IMR-90 (cell line): ENCODE measurements at regions not wholly inside any gene's neighbourhood (a gene's known extent, or its start where the extent isn't known, plus 50 kb on each side); places are given as distances from the start of the nearest gene placed in this dataset.

Experiments used
- ATAC-seq: fragments of 200-7000 bp; cut with Tn5 transposase; 2 replicates; pipeline ENCODE4 v1.9.1; 2020; ENCODE audit warnings: low read depth, mild to moderate bottlenecking, moderate library complexity
- BruUV-seq: library from RNA; stranded (reverse); fragments of 400-500 nt; replicated peaks from 2 replicates; lab custom pipeline; 2021; lab: Mats Ljungman, UMichigan
- CTCF ChIA-PET: fragments of 300-600 bp; formaldehyde crosslinking; extraction: SDS; loops from one replicate; lab custom pipeline; 2021; ENCODE audit warnings: antibody characterized with exemption; lab: Yijun Ruan, JAX
- POLR2A ChIA-PET: fragments of 300-600 bp; sonication (Branson Sonifier 250); formaldehyde crosslinking; loops from one replicate; lab custom pipeline; 2022; ENCODE audit warnings: antibody characterized with exemption; ENCODE audit not compliant: unreplicated experiment; lab: Charles Lee
- DNase-seq: peaks from one replicate; pipeline ENCODE4 v3.0.0; 2013
- H2AFZ ChIP-seq: replicated peaks from 2 replicates; pipeline ENCODE3; 2013; ENCODE audit warnings: low read length, mild to moderate bottlenecking; ENCODE audit not compliant: poor library complexity
- H2AK5ac ChIP-seq: 2 replicates; pipeline ENCODE4 v1.6.1; 2013; ENCODE audit warnings: low read depth, low read length, inconsistent platforms
- H2AK9ac ChIP-seq: replicated peaks from 2 replicates; pipeline ENCODE3; 2013; ENCODE audit warnings: mild to moderate bottlenecking, low read depth, low read length, moderate library complexity; ENCODE audit not compliant: poor library complexity
- H2BK120ac ChIP-seq: 2 replicates; pipeline ENCODE4 v1.6.1; 2013; ENCODE audit warnings: low read depth, low read length, inconsistent platforms
- H2BK15ac ChIP-seq: 3 replicates; pipeline ENCODE4 v1.6.1; 2013; ENCODE audit warnings: low read depth, low read length, inconsistent platforms
- H2BK20ac ChIP-seq: 2 replicates; pipeline ENCODE4 v1.6.1; 2013; ENCODE audit warnings: low read depth, mild to moderate bottlenecking, inconsistent platforms, low read length, moderate library complexity
- H2BK5ac ChIP-seq: 2 replicates; pipeline ENCODE4 v1.6.1; 2013; ENCODE audit warnings: mild to moderate bottlenecking, low read depth, low read length, inconsistent platforms; ENCODE audit not compliant: poor library complexity, severe bottlenecking
- H3K14ac ChIP-seq: replicated peaks from 2 replicates; pipeline ENCODE4 v1.6.1; 2013; ENCODE audit warnings: low read depth, low read length, inconsistent platforms
- H3K18ac ChIP-seq: 2 replicates; pipeline ENCODE4 v1.6.1; 2013; ENCODE audit warnings: low read depth, low read length, control low read depth
- H3K23ac ChIP-seq: 2 replicates; pipeline ENCODE4 v1.6.1; 2013; ENCODE audit warnings: low read depth, low read length, inconsistent platforms
- H3K27ac ChIP-seq: 2 replicates; pipeline ENCODE4 v1.5.1; 2013; ENCODE audit warnings: mild to moderate bottlenecking, control low read depth, low read length; ENCODE audit not compliant: insufficient read depth
- H3K27me3 ChIP-seq: 2 replicates; pipeline ENCODE4 v1.6.1; 2013; ENCODE audit warnings: low read length; ENCODE audit not compliant: control insufficient read depth, insufficient read depth
- H3K36me3 ChIP-seq: 2 replicates; pipeline ENCODE4 v1.6.1; 2013; ENCODE audit warnings: low read length, mixed read lengths; ENCODE audit not compliant: control insufficient read depth, insufficient read depth
- H3K4ac ChIP-seq: 2 replicates; pipeline ENCODE4 v1.6.1; 2013; ENCODE audit warnings: low read depth, low read length, inconsistent platforms
- H3K4me1 ChIP-seq: 2 replicates; pipeline ENCODE4 v1.6.1; 2013; ENCODE audit warnings: low read length, mixed read lengths; ENCODE audit not compliant: control insufficient read depth, insufficient read depth
- H3K4me2 ChIP-seq: 2 replicates; pipeline ENCODE4 v1.6.1; 2013; ENCODE audit warnings: low read depth, mild to moderate bottlenecking, control low read depth, low read length, moderate library complexity
- H3K4me3 ChIP-seq: 2 replicates; pipeline ENCODE4 v1.5.1; 2013; ENCODE audit warnings: low read depth, mild to moderate bottlenecking, control low read depth, low read length, moderate library complexity; ENCODE audit not compliant: insufficient read depth
- H3K56ac ChIP-seq: 2 replicates; pipeline ENCODE4 v1.6.1; 2013; ENCODE audit warnings: low read length, inconsistent platforms; ENCODE audit not compliant: insufficient read depth; ENCODE audit errors: extremely low read depth
- H3K79me1 ChIP-seq, 2 experiments: 2 replicates each; pipeline ENCODE4 v1.6.1; 2013; ENCODE audit warnings: low read length in 2 of 2, inconsistent platforms in 1 of 2, low read depth in 1 of 2
- H3K9ac ChIP-seq: 2 replicates; pipeline ENCODE4 v1.6.1; 2013; ENCODE audit warnings: low read depth, low read length, control low read depth
- H3K9me1 ChIP-seq: 2 replicates; pipeline ENCODE4 v1.6.1; 2013; ENCODE audit warnings: low read length, inconsistent platforms; ENCODE audit not compliant: insufficient read depth
- H3K9me3 ChIP-seq: 2 replicates; pipeline ENCODE4 v1.6.1; 2013; ENCODE audit warnings: low read length; ENCODE audit not compliant: control insufficient read depth, insufficient read depth
- H4K20me1 ChIP-seq: 2 replicates; pipeline ENCODE4 v1.6.1; 2013; ENCODE audit warnings: low read length, inconsistent platforms; ENCODE audit not compliant: insufficient read depth
- H4K5ac ChIP-seq: 2 replicates; pipeline ENCODE4 v1.6.1; 2013; ENCODE audit warnings: mild to moderate bottlenecking, low read depth, low read length, control low read depth
- H4K8ac ChIP-seq, 2 experiments: 2 replicates each; pipeline ENCODE4 v1.6.1; 2013; ENCODE audit warnings: low read depth in 2 of 2, low read length in 2 of 2, control low read depth in 1 of 2, inconsistent platforms in 1 of 2
- H4K91ac ChIP-seq: 2 replicates; pipeline ENCODE4 v1.6.1; 2013; ENCODE audit warnings: low read depth, low read length, inconsistent platforms; ENCODE audit not compliant: insufficient read depth
- BHLHE40 ChIP-seq: fragments of 150-350 bp; IDR thresholded peaks from 2 replicates; pipeline ENCODE4 v1.6.1; 2016; ENCODE audit warnings: mild to moderate bottlenecking, low read depth, low read length
- CEBPB ChIP-seq: IDR thresholded peaks from 2 replicates; pipeline ENCODE4 v1.6.1; 2012; ENCODE audit warnings: low read depth, low read length, improper control_type of control experiment
- CHD1 ChIP-seq: IDR thresholded peaks from 2 replicates; pipeline ENCODE4 v1.6.1; 2012; ENCODE audit warnings: low read depth, low read length, improper control_type of control experiment
- CTCF ChIP-seq: conservative IDR thresholded peaks from 2 replicates; pipeline ENCODE4 v1.5.1; 2012; ENCODE audit warnings: mild to moderate bottlenecking, low read depth, low read length, improper control_type of control experiment
- ELK1 ChIP-seq: fragments of 150-350 bp; IDR thresholded peaks from 2 replicates; pipeline ENCODE4 v1.6.1; 2016; ENCODE audit warnings: low read depth, mild to moderate bottlenecking, low read length, moderate library complexity, borderline replicate concordance
- FOS ChIP-seq: fragments of 150-350 bp; IDR thresholded peaks from 2 replicates; pipeline ENCODE4 v1.6.1; 2016; ENCODE audit warnings: low read depth, low read length
- MAFK ChIP-seq: IDR thresholded peaks from 2 replicates; pipeline ENCODE4 v1.6.1; 2012; ENCODE audit warnings: low read depth, low read length, improper control_type of control experiment
- MAZ ChIP-seq: IDR thresholded peaks from 2 replicates; pipeline ENCODE4 v1.6.1; 2012; ENCODE audit warnings: low read depth, mild to moderate bottlenecking, low read length, improper control_type of control experiment, moderate library complexity, borderline replicate concordance
- MXI1 ChIP-seq: IDR thresholded peaks from 2 replicates; pipeline ENCODE4 v1.6.1; 2012; ENCODE audit warnings: low read depth, mild to moderate bottlenecking, low read length, moderate library complexity, borderline replicate concordance
- NFE2L2 ChIP-seq: fragments of 150-350 bp; IDR thresholded peaks from 2 replicates; pipeline ENCODE4 v1.6.1; 2016; ENCODE audit warnings: low read depth, mild to moderate bottlenecking, low read length
- POLR2A ChIP-seq: IDR thresholded peaks from 2 replicates; pipeline ENCODE4 v1.6.1; 2012; ENCODE audit warnings: mild to moderate bottlenecking, low read depth, low read length
- RAD21 ChIP-seq: IDR thresholded peaks from 2 replicates; pipeline ENCODE4 v1.6.1; 2012; ENCODE audit warnings: low read length, improper control_type of control experiment
- RCOR1 ChIP-seq: IDR thresholded peaks from 2 replicates; pipeline ENCODE4 v1.6.1; 2012; ENCODE audit warnings: mild to moderate bottlenecking, low read length, improper control_type of control experiment; ENCODE audit not compliant: insufficient replicate concordance
- RFX5 ChIP-seq: IDR thresholded peaks from 2 replicates; pipeline ENCODE4 v1.8.0; 2012; ENCODE audit warnings: low read depth, mild to moderate bottlenecking, low read length, moderate library complexity
- SMC3 ChIP-seq: fragments of 150-350 bp; IDR thresholded peaks from 2 replicates; pipeline ENCODE4 v1.6.1; 2016; ENCODE audit warnings: low read depth, mild to moderate bottlenecking, antibody characterized with exemption, low read length, moderate library complexity
- USF2 ChIP-seq: fragments of 150-350 bp; IDR thresholded peaks from 2 replicates; pipeline ENCODE4 v1.6.1; 2017; ENCODE audit warnings: mild to moderate bottlenecking, antibody characterized with exemption, low read length, low read depth
- WGBS, 2 experiments: methylation state at CpG; one replicate each; pipeline versions ENCODE4 v1.1.5 to v1.1.7; 2013; ENCODE audit warnings: missing lambda C conversion rate in 2 of 2; ENCODE audit not compliant: insufficient read length in 1 of 2; ENCODE audit errors: extremely low coverage in 2 of 2; 5-methylcytosine and 5-hydroxymethylcytosine counted together
- dilution Hi-C: fragments of 300-500 bp; cut with HindIII; formaldehyde crosslinking; loops from one replicate; pipeline ENCODE4 v1.14.3; 2018; ENCODE audit warnings: low sequenced_read_pairs; ENCODE audit not compliant: unreplicated experiment
- in situ Hi-C: fragments of 300-500 bp; cut with MboI; formaldehyde crosslinking; loops from 3 replicates; pipeline ENCODE4 v1.14.3; 2019; ENCODE audit warnings: low sequenced_read_pairs, inconsistent platforms, mixed read lengths
- intact Hi-C: fragments of 100-400 bp; cut with micrococcal nuclease; formaldehyde crosslinking; loops from 2 replicates; pipeline ENCODE4 v1.10.0; 2022

GRCh38 chr6:15745781-15746180 lies 83.0 kb upstream of the DTNBP1 start:
- Histone ChIP-seq H3K4me1 (no peaks in the 10 kb centered on the region), H3K4ac (no peak overlapping the region), H4K8ac (no peak overlapping the region), H3K18ac (no peak overlapping the region), H3K36me3 (no peaks in the 10 kb centered on the region), H2AFZ (no peak overlapping the region), H3K4me2 (no peak overlapping the region), H3K27me3 (no peaks in the 10 kb centered on the region; the same call in 1 of the 2 replicates), H3K9me1 (no peaks in the 10 kb centered on the region), H3K23ac (no peak overlapping the region), H2BK5ac (no peak overlapping the region), H3K9ac (no peak overlapping the region), H3K4me3 (no peak overlapping the region), H2BK15ac (no peak overlapping the region), H4K5ac (no peak overlapping the region), H3K14ac (no peak overlapping the region), H2AK5ac (no peak overlapping the region), H3K27ac (no peak overlapping the region), H3K56ac (no peak overlapping the region), H2BK120ac (no peak overlapping the region), H3K9me3 (no peaks in the 10 kb centered on the region), H2AK9ac (no peak overlapping the region), H4K91ac (no peak overlapping the region), H2BK20ac (no peak overlapping the region), H4K20me1 (no peaks in the 10 kb centered on the region), H3K79me1 (no peaks in the 10 kb centered on the region)
- WGBS, 2 experiments, result no CpG with 5 or more reads among the region's 3 CpGs
- DNase-seq (no peak), ATAC-seq (no peak)
- TF ChIP-seq MAFK, result no peak
- no peak for TF ChIP-seq RFX5
- no peak for TF ChIP-seq SMC3
- TF ChIP-seq ELK1, result no peak
- no peak for TF ChIP-seq MAZ
- TF ChIP-seq RCOR1, result no peak
- no peak for TF ChIP-seq CEBPB
- TF ChIP-seq NFE2L2, result no peak
- TF ChIP-seq MXI1, result no peak
- no peak for TF ChIP-seq POLR2A
- no peak for TF ChIP-seq USF2
- no peak for TF ChIP-seq BHLHE40
- TF ChIP-seq CTCF, result no peak
- TF ChIP-seq CHD1, result no peak
- no peak for TF ChIP-seq RAD21
- TF ChIP-seq FOS, result no peak
- dilution Hi-C loops (no loop called here), intact Hi-C loops (no loop called here), in situ Hi-C loops (no loop called here)
- BruUV-seq, result no TSS peak
- ChIA-PET CTCF (no interaction called here), POLR2A (no interaction called here)
